NCI-H1417 (cell line): ENCODE measurements at regions not wholly inside any gene's neighbourhood (a gene's known extent, or its start where the extent isn't known, plus 50 kb on each side); places are given as distances from the start of the nearest gene placed in this dataset.

Experiments
- DNase-seq, 3 experiments: peaks; one replicate each; lab custom pipeline; 2025; lab: John Stamatoyannopoulos, UW

- DNase-seq: no peak
Observed at GRCh38 chrX:13102636-13103035, 58.2 kb upstream of the FAM9C start.

DNA sequence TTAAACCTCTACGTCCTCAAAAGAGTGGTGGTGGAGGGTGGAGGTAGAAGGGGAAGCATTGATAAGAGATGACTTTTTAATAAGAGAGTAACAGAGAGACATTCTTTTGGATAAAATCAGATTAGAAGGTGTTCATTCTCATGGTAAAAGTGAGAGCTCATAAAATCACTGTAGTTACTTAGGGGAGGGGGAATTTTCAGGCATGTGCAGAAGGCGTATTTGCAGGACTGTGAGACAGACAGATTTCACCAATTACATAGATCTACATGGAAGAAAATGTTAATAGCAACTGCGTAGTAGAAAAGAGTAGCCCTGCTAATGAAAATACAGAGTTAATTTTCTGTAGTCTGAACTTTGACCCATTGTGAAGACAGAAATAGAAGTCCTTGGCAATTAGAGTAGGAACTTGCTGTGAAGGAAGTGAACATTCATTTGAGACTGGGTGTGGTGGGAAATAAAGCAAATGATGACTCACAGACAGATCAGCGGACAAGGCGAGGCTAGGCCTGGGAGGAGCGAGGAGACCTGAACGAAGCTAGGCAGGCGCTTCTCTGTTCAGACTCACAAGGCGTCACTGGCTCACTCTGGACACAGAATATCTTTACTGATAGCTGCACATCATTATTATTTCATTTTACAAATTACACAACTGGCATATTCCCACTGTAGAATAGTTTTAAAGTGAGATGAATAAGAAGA, 57.2 kb upstream of the FAM9C start:
- no peak for DNase-seq

DNA sequence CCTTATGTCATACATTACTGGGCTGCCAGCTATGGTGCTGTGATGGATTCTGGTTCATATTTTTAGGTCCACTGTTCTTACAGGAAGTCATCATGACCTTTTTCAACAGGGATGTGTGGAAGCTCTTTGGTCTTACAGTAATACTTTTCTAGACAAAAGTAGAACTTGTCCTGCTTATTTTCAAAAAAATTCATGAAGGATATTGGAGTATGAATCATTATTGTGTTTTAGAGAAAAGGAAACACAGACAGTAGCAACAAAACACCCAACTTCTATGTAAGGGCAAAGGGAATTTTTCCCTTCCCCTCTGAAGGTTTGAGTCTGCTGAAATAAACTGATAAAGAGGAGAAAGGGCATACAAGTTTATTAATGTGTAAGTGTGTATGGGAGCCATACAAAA, 54.7 kb upstream of the FAM9C start:
- DNase-seq: no peak

GRCh38 chrX:13096728-13097127, 52.3 kb upstream of the FAM9C start:
- DNase-seq: no peak

DNA sequence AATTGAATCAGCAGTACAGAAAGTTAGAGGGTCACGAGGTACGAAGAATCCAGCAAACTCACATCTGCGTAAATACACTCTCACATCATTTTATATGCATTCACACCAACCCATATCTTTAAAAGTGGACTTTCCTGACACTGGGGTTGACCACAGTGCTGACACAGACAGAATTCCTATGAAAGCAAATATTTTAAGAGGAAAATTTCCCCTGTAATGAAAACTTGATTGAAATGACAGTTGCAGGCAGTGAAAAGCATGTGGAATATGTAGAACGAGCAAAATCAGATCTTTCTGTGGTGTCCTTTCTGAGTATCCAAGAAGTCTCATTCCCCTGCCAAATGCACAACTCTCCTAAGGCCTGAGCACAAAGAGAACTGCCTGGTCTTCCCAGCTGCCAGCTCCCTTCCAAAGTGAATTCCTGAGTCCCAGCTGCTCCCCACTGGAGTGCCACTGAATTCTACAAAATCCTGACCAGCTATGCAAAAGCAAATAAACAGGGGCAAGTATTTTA, 50.5 kb upstream of the FAM9C start:
- peak in 1 of 3 experiments; percentile 29 for DNase-seq

DNA sequence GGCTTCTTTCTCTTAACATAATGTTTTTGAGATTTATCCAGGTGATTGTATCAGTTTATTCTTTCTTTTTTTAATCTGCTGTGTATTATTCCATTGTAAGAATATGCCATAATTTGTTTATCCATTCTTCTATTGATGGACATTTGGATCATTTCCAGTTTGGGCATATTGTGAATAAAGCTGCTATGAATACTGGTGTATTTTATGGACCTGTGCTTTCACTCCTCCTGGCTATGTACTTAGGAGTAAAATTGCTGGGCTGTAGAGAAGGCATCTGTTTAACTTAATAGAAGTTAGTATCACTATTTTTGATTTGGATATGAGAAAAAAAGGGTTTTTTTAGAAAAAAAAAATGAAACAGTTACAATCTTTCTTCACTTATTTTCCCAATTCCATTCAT, 50.0 kb upstream of the FAM9C start:
- DNase-seq: peak in 1 of 3 experiments; percentile 22
